ENCODE measurements at regions not wholly inside any gene's neighbourhood (a gene's known extent, or its start where the extent isn't known, plus 50 kb on each side); places are given as distances from the start of the nearest gene placed in this dataset.

DNA sequence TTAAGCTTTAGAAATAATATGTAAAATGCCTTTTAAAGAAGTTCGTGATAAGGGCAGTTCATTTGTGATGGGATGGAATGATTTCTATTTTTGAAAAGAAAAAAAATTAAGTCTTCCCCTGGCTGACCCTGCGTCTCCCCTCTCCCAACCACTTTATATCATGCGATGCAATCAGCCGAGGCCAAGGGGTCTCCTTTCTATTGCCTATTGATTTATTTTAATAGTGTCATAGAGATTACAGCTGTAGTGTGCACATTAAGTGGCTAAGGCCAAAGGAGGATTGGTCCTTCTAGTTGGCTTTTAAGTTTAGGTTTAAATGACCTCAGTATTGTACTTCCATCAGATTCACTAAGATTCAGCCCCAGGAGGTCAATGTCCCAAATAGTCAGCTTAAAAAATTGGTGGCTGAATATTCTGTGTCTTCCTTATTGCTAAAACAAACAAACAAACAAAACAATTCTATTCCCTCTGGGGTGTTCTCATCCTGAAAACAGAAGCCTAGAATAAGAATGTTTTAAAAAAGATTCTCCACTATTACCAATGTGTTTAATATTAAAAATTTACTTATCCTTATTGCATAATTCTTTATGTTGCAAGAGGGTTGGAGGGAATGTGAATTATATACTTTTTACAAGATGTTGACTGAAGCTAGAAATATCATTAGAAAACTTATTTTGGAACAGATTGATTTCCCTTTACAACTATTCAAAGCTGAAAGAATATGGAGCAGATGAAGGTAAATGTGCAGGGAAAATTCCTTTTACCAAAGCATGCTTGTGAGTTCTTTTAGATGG is 359.1 kb downstream of the SAMD5 start:
- Histone ChIP-seq H3K14ac (ENCODE audit: insufficient read length) (no peak overlapping the region), H3K4me2 (ENCODE audit: insufficient read depth in 1 of 2, low read depth in 2 of 2, low read length in 2 of 2) (no peak overlapping the region), H2BK15ac (ENCODE audit: low read length) (no peak overlapping the region), H2BK5ac (ENCODE audit: low read depth, low read length) (no peak overlapping the region), H3K27ac (ENCODE audit: low read depth, low read length) (no peak overlapping the region), H4K20me1 (replicated peaks in 1 of 2; ENCODE audit: control insufficient read depth in 1 of 2, insufficient read depth in 2 of 2, low read length in 2 of 2) (no peaks in the 10 kb centered on the region), H3K79me2 (ENCODE audit: control insufficient read depth in 1 of 2, insufficient read depth in 2 of 2, low read length in 2 of 2) (no peaks in the 10 kb centered on the region), H3K23ac (ENCODE audit: insufficient read length) (no peak overlapping the region), H3K23me2 (ENCODE audit: low read depth, low read length) (no peaks in the 10 kb centered on the region; the same call in 1 of the 2 replicates), H3K4me3 (ENCODE audit: extremely low read depth in 1 of 4, insufficient read depth in 2 of 4, low read depth in 3 of 4, low read length in 4 of 4) (no peak overlapping the region), H2AFZ (ENCODE audit: low read length) (no peak overlapping the region), H3K9ac (replicated peaks in 1 of 4; ENCODE audit: extremely low read depth in 1 of 4, low read depth in 3 of 4, low read length in 3 of 4) (no peak overlapping the region), H2BK12ac (ENCODE audit: low read depth, low read length) (no peak overlapping the region), H4K5ac (ENCODE audit: insufficient read length, low read depth, low read length) (no peak overlapping the region), H3K56ac (replicated peaks; ENCODE audit: insufficient read length, low read depth, low read length) (no peak overlapping the region), H2AK5ac (ENCODE audit: low read depth, low read length) (no peak overlapping the region), H3K27me3 (replicated peaks in 1 of 4; ENCODE audit: control insufficient read depth in 3 of 4, extremely low read depth in 1 of 4, insufficient read depth in 3 of 4, low read length in 3 of 4) (no peaks in the 10 kb centered on the region), H3K36me3 (ENCODE audit: control insufficient read depth in 2 of 4, insufficient read depth in 4 of 4, low read length in 3 of 4) (no peaks in the 10 kb centered on the region), H3K4me1 (replicated peaks in 1 of 4; ENCODE audit: control insufficient read depth in 3 of 4, insufficient read depth in 4 of 4, low read length in 3 of 4) (no peaks in the 10 kb centered on the region; a peak in 1 of 7 replicates), H2BK20ac (ENCODE audit: low read length) (no peak overlapping the region), H3K18ac (ENCODE audit: extremely low read depth, low read length) (no peak overlapping the region), H3K9me3 (ENCODE audit: insufficient read depth in 2 of 2, low read depth in 1 of 2, low read length in 1 of 2) (no peaks in the 10 kb centered on the region), H3K4ac (replicated peaks; ENCODE audit: insufficient read length, low read depth, low read length) (no peak overlapping the region), H2BK120ac (replicated peaks; ENCODE audit: low read depth, low read length) (no peak overlapping the region), H4K8ac (ENCODE audit: extremely low read depth, insufficient read depth, low read length) (no peak overlapping the region), H4K91ac (replicated peaks; ENCODE audit: insufficient read length, low read length) (no peak overlapping the region), H3K79me1 (ENCODE audit: low read depth, low read length) (no peaks in the 10 kb centered on the region)
- DNase-seq (ENCODE audit: low read depth in 1 of 2, low spot score in 2 of 2) (no peak), FAIRE-seq (no peak)
- 96% methylated on average over 4 of the region's 4 CpGs; no CpG with 5 or more reads in 1 of the 2 experiments for WGBS, 2 experiments (ENCODE audit: extremely low coverage in 1 of 2, insufficient coverage in 1 of 2, insufficient read length in 1 of 2, insufficient replicate concordance in 2 of 2, low coverage in 1 of 2, low lambda C conversion rate in 2 of 2, missing lambda C conversion rate in 1 of 2)
- TF ChIP-seq, protein P1, sequence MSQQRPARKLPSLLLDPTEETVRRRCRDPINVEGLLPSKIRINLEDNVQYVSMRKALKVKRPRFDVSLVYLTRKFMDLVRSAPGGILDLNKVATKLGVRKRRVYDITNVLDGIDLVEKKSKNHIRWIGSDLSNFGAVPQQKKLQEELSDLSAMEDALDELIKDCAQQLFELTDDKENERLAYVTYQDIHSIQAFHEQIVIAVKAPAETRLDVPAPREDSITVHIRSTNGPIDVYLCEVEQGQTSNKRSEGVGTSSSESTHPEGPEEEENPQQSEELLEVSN (IDR thresholded peaks at IDR 0.05) = no peak
- TF ChIP-seq TEAD4 (IDR thresholded peaks at IDR 0.05; ENCODE audit: low read depth, low read length) (no peak), MAFK (IDR thresholded peaks at IDR 0.05; ENCODE audit: low read depth, low read length) (no peak), TAF7 (optimal IDR thresholded peaks at IDR 0.05; ENCODE audit: borderline replicate concordance, low read depth, low read length) (no peak), RBBP5 (IDR thresholded peaks at IDR 0.05; ENCODE audit: borderline replicate concordance, low read depth, low read length) (no peak), CTBP2 (IDR thresholded peaks at IDR 0.05; ENCODE audit: borderline replicate concordance, insufficient read depth, insufficient read length, low read length) (no peak), JUND (IDR thresholded peaks at IDR 0.05; ENCODE audit: low read length) (no peak), BCL11A (IDR thresholded peaks at IDR 0.05; ENCODE audit: low read depth in 2 of 2, low read length in 2 of 2) (no peak)
- POLR2A ChIA-PET (ENCODE audit: partially characterized antibody) = no interaction called here
- CTCF ChIA-PET (ENCODE audit: partially characterized antibody) = interaction anchor here (0.9 to 1.0 kb wide), 2 partner anchors 92 to 309 kb away, joined by 3 read pairs; no protein-coding TSS in a partner anchor

Data from H1 (cell line).